ENCODE measurements at regions not wholly inside any gene's neighbourhood (a gene's known extent, or its start where the extent isn't known, plus 50 kb on each side); places are given as distances from the start of the nearest gene placed in this dataset.

GRCh38 chr2:21270083-21270491 is 146.3 kb downstream of the TDRD15 start:
- TF ChIP-seq ATF3 (CRISPR knock-in tag; conservative IDR thresholded peaks at IDR 0.05): no peak
- no peak for TF ChIP-seq CTCF (IDR thresholded peaks at IDR 0.05)
- no peak for TF ChIP-seq USF2 (CRISPR knock-in tag; IDR thresholded peaks at IDR 0.05)
- TF ChIP-seq ARID4B (CRISPR knock-in tag; IDR thresholded peaks at IDR 0.05; ENCODE audit: borderline replicate concordance): no peak
- TF ChIP-seq TP53 (CRISPR knock-in tag; IDR thresholded peaks at IDR 0.05): no peak
- TF ChIP-seq JUN (CRISPR knock-in tag; IDR thresholded peaks at IDR 0.05): no peak
- TF ChIP-seq NR3C1 (CRISPR knock-in tag; conservative IDR thresholded peaks at IDR 0.05; ENCODE audit: low read depth): no peak
- TF ChIP-seq HMGXB4 (CRISPR knock-in tag; IDR thresholded peaks at IDR 0.05): no peak
- TF ChIP-seq MAX (CRISPR knock-in tag; IDR thresholded peaks at IDR 0.05): no peak
- no peak for TF ChIP-seq PRRX2 (CRISPR knock-in tag; IDR thresholded peaks at IDR 0.05)
- no peak for TF ChIP-seq SP1 (CRISPR knock-in tag; conservative IDR thresholded peaks at IDR 0.05)
- no peak for TF ChIP-seq STAT6 (CRISPR knock-in tag; conservative IDR thresholded peaks at IDR 0.05; ENCODE audit: low read depth)
- TF ChIP-seq ETV6 (CRISPR knock-in tag; IDR thresholded peaks at IDR 0.05): no peak
- TF ChIP-seq GABPB1 (CRISPR knock-in tag; IDR thresholded peaks at IDR 0.05): no peak

All from WTC11 (cell line).